ENCODE measurements at regions not wholly inside any gene's neighbourhood (a gene's known extent, or its start where the extent isn't known, plus 50 kb on each side); places are given as distances from the start of the nearest gene placed in this dataset.

DNA sequence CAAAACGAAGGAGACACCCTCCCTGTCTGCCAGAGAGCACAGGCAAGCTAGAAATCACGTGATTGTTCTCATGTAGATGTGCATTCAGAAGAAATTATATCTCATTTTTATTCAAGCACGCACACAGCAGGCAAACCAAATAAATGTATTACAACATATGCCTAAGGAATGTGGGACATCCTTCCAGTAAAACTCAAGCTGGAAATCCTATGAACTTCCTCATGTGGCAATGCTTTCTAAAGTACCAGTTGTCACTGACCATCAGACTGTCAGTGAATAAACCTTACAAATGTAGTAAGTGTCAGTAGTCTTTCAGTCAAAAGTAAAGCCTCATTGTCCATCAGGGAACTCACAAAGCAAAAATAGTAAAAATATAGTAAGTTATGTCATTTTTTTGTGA lies 350.1 kb upstream of the POM121L12 start:
- no peak overlapping the region for H3K27ac ChIP-seq (ENCODE audit: low read depth in 2 of 2, low read length in 2 of 2)
- H3K4me1 ChIP-seq (ENCODE audit: control insufficient read depth in 2 of 2, insufficient read depth in 2 of 2, low read length in 2 of 2): no peaks in the 10 kb centered on the region
- H3K27me3 ChIP-seq (ENCODE audit: control insufficient read depth in 2 of 2, insufficient read depth in 2 of 2, low read length in 2 of 2): no peaks in the 10 kb centered on the region
- H3K4me3 ChIP-seq (ENCODE audit: low read length in 2 of 2): no peak overlapping the region
- no peak overlapping the region for H3K9ac ChIP-seq (ENCODE audit: low read depth in 1 of 2, low read length in 2 of 2)
- no peaks in the 10 kb centered on the region for H3K36me3 ChIP-seq (ENCODE audit: control insufficient read depth in 2 of 2, insufficient read depth in 2 of 2, low read length in 2 of 2)
- no peaks in the 10 kb centered on the region for H3K9me3 ChIP-seq (ENCODE audit: control insufficient read depth in 2 of 2, low read length in 2 of 2)

DNA sequence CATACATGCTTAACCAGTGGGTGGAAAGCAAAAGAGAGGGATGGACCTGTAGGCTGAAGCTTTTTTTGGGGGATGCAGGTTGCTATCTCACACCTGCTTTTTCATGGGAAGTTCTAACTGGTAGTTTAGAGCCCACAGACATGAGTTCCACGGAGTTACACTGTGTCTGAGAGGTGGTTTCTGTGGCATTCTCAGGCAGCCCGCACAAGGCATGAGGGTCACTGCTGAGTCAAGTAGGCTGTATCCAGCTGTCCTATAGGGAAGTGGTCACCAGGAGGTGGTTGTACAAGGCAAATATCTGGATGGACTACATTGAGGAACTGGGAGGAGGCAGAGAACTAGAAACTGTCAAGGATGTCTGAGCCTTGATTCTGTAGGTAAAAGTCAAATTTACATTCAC lies 351.0 kb upstream of the POM121L12 start:
- Histone ChIP-seq H3K4me3 (ENCODE audit: low read length in 2 of 2) (no peak overlapping the region), H3K27me3 (ENCODE audit: control insufficient read depth in 2 of 2, insufficient read depth in 2 of 2, low read length in 2 of 2) (no peaks in the 10 kb centered on the region), H3K9ac (ENCODE audit: low read depth in 1 of 2, low read length in 2 of 2) (no peak overlapping the region), H3K36me3 (ENCODE audit: control insufficient read depth in 2 of 2, insufficient read depth in 2 of 2, low read length in 2 of 2) (no peaks in the 10 kb centered on the region), H3K9me3 (ENCODE audit: control insufficient read depth in 2 of 2, low read length in 2 of 2) (no peaks in the 10 kb centered on the region), H3K4me1 (ENCODE audit: control insufficient read depth in 2 of 2, insufficient read depth in 2 of 2, low read length in 2 of 2) (no peaks in the 10 kb centered on the region), H3K27ac (ENCODE audit: low read depth in 2 of 2, low read length in 2 of 2) (no peak overlapping the region)

DNA sequence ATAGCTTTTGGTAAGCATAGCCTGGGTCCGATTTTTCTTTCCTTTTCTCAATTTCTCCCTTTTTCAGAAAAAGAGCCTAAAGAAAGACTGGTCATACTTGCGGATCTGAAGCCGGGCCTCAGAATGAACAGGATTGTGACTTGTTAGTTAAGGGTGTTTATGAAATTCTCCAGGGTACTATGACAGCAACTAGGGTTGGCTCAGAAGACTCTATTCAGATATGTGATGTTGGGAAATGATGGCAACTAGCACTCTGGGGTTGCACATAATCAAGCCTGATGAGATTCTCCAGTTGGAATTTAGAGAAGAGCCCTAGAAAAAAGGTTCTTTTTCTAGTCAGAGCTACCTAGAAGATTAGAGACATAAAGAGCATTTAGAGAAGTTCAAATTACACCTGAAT lies 352.4 kb upstream of the POM121L12 start:
- Histone ChIP-seq H3K4me1 (ENCODE audit: control insufficient read depth in 2 of 2, insufficient read depth in 2 of 2, low read length in 2 of 2) (no peaks in the 10 kb centered on the region), H3K9ac (ENCODE audit: low read depth in 1 of 2, low read length in 2 of 2) (no peak overlapping the region), H3K27ac (ENCODE audit: low read depth in 2 of 2, low read length in 2 of 2) (no peak overlapping the region), H3K36me3 (ENCODE audit: control insufficient read depth in 2 of 2, insufficient read depth in 2 of 2, low read length in 2 of 2) (no peaks in the 10 kb centered on the region), H3K4me3 (ENCODE audit: low read length in 2 of 2) (no peak overlapping the region), H3K27me3 (ENCODE audit: control insufficient read depth in 2 of 2, insufficient read depth in 2 of 2, low read length in 2 of 2) (no peaks in the 10 kb centered on the region), H3K9me3 (ENCODE audit: control insufficient read depth in 2 of 2, low read length in 2 of 2) (peaks cover 0 to 2% of the 10 kb centered on the region in 2 donors)

DNA sequence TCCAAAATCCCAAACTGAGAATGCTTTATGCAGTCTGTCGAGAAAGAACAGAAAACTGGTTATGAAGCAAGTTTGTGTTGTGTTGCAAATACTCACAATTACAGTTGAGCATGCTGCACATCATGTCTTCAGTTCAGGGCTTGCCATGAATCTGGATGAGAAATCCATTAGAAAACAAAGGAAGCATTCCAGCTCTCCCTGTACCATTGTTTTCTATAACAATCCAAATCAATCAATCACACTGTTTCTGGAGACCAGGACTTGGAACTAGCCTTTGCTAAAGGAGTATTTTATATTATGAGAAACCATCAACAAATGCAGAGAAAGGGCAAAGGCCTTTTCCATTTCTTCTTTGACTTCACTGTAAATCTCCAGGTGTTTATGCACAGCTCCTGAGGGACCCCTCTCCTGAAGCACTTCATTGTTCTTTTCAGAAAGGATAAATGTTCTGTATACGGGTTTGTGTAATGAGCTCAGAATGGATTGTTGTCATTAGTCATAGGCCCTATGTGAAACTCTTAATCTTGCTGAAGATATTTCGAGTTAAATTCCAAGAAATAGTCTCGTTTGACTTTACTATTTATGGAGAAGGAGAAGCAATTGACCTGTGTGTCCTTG lies 364.7 kb upstream of the POM121L12 start:
- Histone ChIP-seq H3K36me3 (ENCODE audit: control insufficient read depth in 2 of 2, insufficient read depth in 2 of 2, low read length in 2 of 2) (no peaks in the 10 kb centered on the region), H3K9ac (ENCODE audit: low read depth in 1 of 2, low read length in 2 of 2) (no peak overlapping the region), H3K27ac (ENCODE audit: low read depth in 2 of 2, low read length in 2 of 2) (no peak overlapping the region), H3K4me3 (ENCODE audit: low read length in 2 of 2) (no peak overlapping the region), H3K27me3 (ENCODE audit: control insufficient read depth in 2 of 2, insufficient read depth in 2 of 2, low read length in 2 of 2) (no peaks in the 10 kb centered on the region), H3K9me3 (ENCODE audit: control insufficient read depth in 2 of 2, low read length in 2 of 2) (no peaks in the 10 kb centered on the region), H3K4me1 (ENCODE audit: control insufficient read depth in 2 of 2, insufficient read depth in 2 of 2, low read length in 2 of 2) (no peaks in the 10 kb centered on the region)

DNA sequence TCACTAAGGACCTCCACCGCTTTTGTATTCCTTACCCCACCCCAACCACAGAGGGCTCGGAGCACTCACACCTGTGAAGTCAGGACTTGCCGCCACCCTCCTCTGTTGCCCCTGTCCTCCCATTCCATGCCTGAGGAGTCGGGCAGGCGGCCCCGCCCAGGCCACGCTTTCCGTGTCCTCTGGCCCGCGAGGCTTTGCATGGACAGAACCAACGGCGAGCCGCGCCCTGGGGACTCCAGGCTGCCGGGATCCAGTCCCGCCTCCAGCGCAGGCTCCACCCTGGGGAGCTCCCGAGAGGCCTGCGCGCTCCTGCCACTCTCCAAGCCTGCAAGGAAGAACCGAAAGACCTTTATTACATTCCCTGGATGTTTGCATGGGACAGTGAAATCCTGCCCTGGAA lies 366.4 kb upstream of the POM121L12 start:
- Histone ChIP-seq H3K9ac (ENCODE audit: low read depth in 1 of 2, low read length in 2 of 2) (no peak overlapping the region), H3K27me3 (ENCODE audit: control insufficient read depth in 2 of 2, insufficient read depth in 2 of 2, low read length in 2 of 2) (no peaks in the 10 kb centered on the region), H3K27ac (ENCODE audit: low read depth in 2 of 2, low read length in 2 of 2) (no peak overlapping the region), H3K4me1 (ENCODE audit: control insufficient read depth in 2 of 2, insufficient read depth in 2 of 2, low read length in 2 of 2) (no peaks in the 10 kb centered on the region), H3K9me3 (ENCODE audit: control insufficient read depth in 2 of 2, low read length in 2 of 2) (no peaks in the 10 kb centered on the region), H3K4me3 (ENCODE audit: low read length in 2 of 2) (no peak overlapping the region), H3K36me3 (ENCODE audit: control insufficient read depth in 2 of 2, insufficient read depth in 2 of 2, low read length in 2 of 2) (no peaks in the 10 kb centered on the region)

DNA sequence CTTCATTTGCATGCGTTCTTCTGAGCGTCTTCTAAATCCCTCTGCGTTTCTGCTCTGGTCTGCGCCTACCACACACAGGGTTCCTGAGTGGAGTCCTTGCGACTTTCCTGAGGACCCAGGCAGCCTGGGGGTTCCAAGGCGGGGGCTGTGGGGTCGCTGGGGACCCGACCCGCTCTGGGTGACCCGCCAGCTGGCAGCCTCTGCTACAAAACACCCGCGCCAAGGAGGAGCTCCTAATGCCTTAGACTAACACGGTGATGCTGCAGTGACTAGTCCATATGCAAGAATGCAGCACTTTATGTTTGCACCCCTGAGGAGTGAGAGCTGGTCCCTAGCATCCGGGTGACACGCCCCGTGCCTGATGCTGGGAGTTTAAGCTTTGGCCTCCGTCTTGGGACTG lies 367.0 kb upstream of the POM121L12 start:
- no peak overlapping the region for H3K4me3 ChIP-seq (ENCODE audit: low read length in 2 of 2)
- H3K27me3 ChIP-seq (ENCODE audit: control insufficient read depth in 2 of 2, insufficient read depth in 2 of 2, low read length in 2 of 2): no peaks in the 10 kb centered on the region
- no peak overlapping the region for H3K9ac ChIP-seq (ENCODE audit: low read depth in 1 of 2, low read length in 2 of 2)
- no peaks in the 10 kb centered on the region for H3K9me3 ChIP-seq (ENCODE audit: control insufficient read depth in 2 of 2, low read length in 2 of 2)
- no peaks in the 10 kb centered on the region for H3K4me1 ChIP-seq (ENCODE audit: control insufficient read depth in 2 of 2, insufficient read depth in 2 of 2, low read length in 2 of 2)
- H3K27ac ChIP-seq (ENCODE audit: low read depth in 2 of 2, low read length in 2 of 2): no peak overlapping the region
- H3K36me3 ChIP-seq (ENCODE audit: control insufficient read depth in 2 of 2, insufficient read depth in 2 of 2, low read length in 2 of 2): no peaks in the 10 kb centered on the region

DNA sequence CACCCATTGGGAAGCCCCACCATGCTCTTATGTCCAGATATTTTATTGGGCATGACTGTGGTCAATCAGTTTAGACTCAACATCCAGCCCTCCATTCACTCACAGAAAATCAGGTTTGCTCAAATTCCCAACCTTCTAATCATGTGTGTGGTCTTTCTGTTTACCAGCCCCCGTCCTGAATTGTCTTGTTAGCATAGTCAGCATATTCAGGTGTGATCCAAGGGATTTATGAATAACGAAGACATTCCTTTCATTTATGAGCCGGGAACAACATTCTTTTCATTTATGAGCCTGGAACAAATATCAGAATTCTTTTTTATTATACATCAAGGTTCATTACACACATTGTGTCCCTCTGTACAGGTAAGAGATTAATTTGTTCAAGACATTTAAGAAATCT lies 376.3 kb upstream of the POM121L12 start:
- H3K27ac ChIP-seq (ENCODE audit: low read depth in 2 of 2, low read length in 2 of 2): no peak overlapping the region
- H3K9me3 ChIP-seq (ENCODE audit: control insufficient read depth in 2 of 2, low read length in 2 of 2): no peaks in the 10 kb centered on the region
- H3K36me3 ChIP-seq (ENCODE audit: control insufficient read depth in 2 of 2, insufficient read depth in 2 of 2, low read length in 2 of 2): no peaks in the 10 kb centered on the region
- no peaks in the 10 kb centered on the region for H3K27me3 ChIP-seq (ENCODE audit: control insufficient read depth in 2 of 2, insufficient read depth in 2 of 2, low read length in 2 of 2)
- H3K4me1 ChIP-seq (ENCODE audit: control insufficient read depth in 2 of 2, insufficient read depth in 2 of 2, low read length in 2 of 2): no peaks in the 10 kb centered on the region
- H3K4me3 ChIP-seq (ENCODE audit: low read length in 2 of 2): no peak overlapping the region
- H3K9ac ChIP-seq (ENCODE audit: low read depth in 1 of 2, low read length in 2 of 2): no peak overlapping the region

DNA sequence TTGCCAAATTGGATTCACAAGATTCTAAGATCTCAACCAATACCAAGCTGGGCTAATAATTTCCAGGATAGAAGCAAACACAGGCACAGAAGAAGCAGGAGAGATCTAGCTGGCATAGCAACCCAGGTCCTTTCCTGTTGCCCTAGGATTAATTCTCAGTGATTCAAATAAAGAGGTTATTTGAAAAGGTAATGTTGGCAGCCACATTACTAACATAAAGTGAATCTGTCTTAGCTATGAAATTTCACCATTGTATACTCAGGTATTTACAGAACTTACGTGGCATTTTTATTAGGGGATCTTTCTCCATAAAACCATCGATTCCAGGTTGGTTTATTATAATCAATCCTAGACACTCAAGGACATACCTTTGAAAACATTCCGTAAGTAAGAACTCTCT lies 379.3 kb upstream of the POM121L12 start:
- Histone ChIP-seq H3K27ac (ENCODE audit: low read depth in 2 of 2, low read length in 2 of 2) (no peak overlapping the region), H3K36me3 (ENCODE audit: control insufficient read depth in 2 of 2, insufficient read depth in 2 of 2, low read length in 2 of 2) (no peaks in the 10 kb centered on the region), H3K4me3 (ENCODE audit: low read length in 2 of 2) (no peak overlapping the region), H3K27me3 (ENCODE audit: control insufficient read depth in 2 of 2, insufficient read depth in 2 of 2, low read length in 2 of 2) (no peaks in the 10 kb centered on the region), H3K9ac (ENCODE audit: low read depth in 1 of 2, low read length in 2 of 2) (no peak overlapping the region), H3K4me1 (ENCODE audit: control insufficient read depth in 2 of 2, insufficient read depth in 2 of 2, low read length in 2 of 2) (no peaks in the 10 kb centered on the region), H3K9me3 (ENCODE audit: control insufficient read depth in 2 of 2, low read length in 2 of 2) (no peaks in the 10 kb centered on the region)

DNA sequence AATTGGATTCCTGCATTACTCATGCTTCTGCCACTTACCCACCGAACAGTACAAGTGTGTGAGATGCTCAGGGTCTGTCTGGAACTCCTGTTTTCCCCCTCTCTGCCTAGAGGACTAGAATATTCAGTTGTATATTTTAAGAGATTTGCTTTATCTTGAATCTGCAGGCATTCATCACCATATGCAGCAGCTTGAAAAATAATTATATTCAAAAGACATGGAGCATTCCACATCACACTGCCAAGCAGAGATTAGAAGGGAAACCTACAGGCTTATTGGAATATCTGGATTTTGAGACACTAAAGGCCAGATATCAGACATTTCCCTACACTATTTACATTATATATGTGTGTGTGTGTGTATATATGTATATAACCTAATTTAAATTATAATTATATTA lies 382.8 kb upstream of the POM121L12 start:
- H3K4me1 ChIP-seq (ENCODE audit: control insufficient read depth in 2 of 2, insufficient read depth in 2 of 2, low read length in 2 of 2): no peaks in the 10 kb centered on the region
- H3K9ac ChIP-seq (ENCODE audit: low read depth in 1 of 2, low read length in 2 of 2): no peak overlapping the region
- no peaks in the 10 kb centered on the region for H3K36me3 ChIP-seq (ENCODE audit: control insufficient read depth in 2 of 2, insufficient read depth in 2 of 2, low read length in 2 of 2)
- no peak overlapping the region for H3K4me3 ChIP-seq (ENCODE audit: low read length in 2 of 2)
- H3K9me3 ChIP-seq (ENCODE audit: control insufficient read depth in 2 of 2, low read length in 2 of 2): no peaks in the 10 kb centered on the region
- no peak overlapping the region for H3K27ac ChIP-seq (ENCODE audit: low read depth in 2 of 2, low read length in 2 of 2)
- no peaks in the 10 kb centered on the region for H3K27me3 ChIP-seq (ENCODE audit: control insufficient read depth in 2 of 2, insufficient read depth in 2 of 2, low read length in 2 of 2)

DNA sequence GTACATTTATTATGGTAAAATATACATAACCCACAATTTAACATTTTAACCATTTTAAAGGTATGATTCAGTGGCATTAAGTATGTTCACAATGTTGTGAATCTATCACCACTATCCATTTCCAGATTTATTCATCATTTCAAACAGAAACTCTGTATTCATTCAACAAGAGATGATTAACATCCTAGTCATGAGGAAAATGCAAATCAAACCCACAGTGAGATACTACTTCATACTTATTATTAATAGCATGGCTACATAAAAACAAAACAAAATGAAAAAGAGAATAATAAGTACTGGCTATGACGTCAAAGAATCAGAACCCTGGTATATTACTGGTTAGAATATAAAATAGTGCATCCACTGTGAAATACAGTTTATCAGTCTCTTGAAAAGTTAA lies 386.6 kb upstream of the POM121L12 start:
- peaks cover 0 to 2% of the 10 kb centered on the region in 2 donors for H3K9me3 ChIP-seq (ENCODE audit: control insufficient read depth in 2 of 2, low read length in 2 of 2)
- no peak overlapping the region for H3K4me3 ChIP-seq (ENCODE audit: low read length in 2 of 2)
- H3K9ac ChIP-seq (ENCODE audit: low read depth in 1 of 2, low read length in 2 of 2): no peak overlapping the region
- no peaks in the 10 kb centered on the region for H3K36me3 ChIP-seq (ENCODE audit: control insufficient read depth in 2 of 2, insufficient read depth in 2 of 2, low read length in 2 of 2)
- H3K27ac ChIP-seq (ENCODE audit: low read depth in 2 of 2, low read length in 2 of 2): no peak overlapping the region
- H3K27me3 ChIP-seq (ENCODE audit: control insufficient read depth in 2 of 2, insufficient read depth in 2 of 2, low read length in 2 of 2): no peaks in the 10 kb centered on the region
- no peaks in the 10 kb centered on the region for H3K4me1 ChIP-seq (ENCODE audit: control insufficient read depth in 2 of 2, insufficient read depth in 2 of 2, low read length in 2 of 2)

DNA sequence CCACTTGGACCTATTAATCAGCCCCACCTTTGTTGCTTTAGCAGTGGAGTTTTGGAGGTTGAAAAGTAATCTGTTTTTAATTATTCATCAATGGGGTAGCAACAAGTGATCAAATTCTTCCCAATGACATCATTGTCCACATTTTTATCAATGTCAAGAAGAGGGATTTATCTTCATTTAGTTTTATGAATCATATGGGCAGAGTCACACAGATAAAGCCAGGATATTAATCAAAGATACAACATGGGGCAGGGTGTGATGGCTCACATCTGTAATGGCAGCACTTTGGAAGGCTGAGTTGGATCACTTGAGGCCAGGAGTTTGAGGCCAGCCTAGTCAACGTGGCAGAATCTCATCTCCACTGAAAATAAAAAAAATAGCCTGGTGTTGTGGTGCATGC lies 388.4 kb upstream of the POM121L12 start:
- Histone ChIP-seq H3K27ac (ENCODE audit: low read depth in 2 of 2, low read length in 2 of 2) (no peak overlapping the region), H3K36me3 (ENCODE audit: control insufficient read depth in 2 of 2, insufficient read depth in 2 of 2, low read length in 2 of 2) (no peaks in the 10 kb centered on the region), H3K4me1 (ENCODE audit: control insufficient read depth in 2 of 2, insufficient read depth in 2 of 2, low read length in 2 of 2) (no peaks in the 10 kb centered on the region), H3K4me3 (ENCODE audit: low read length in 2 of 2) (no peak overlapping the region), H3K9me3 (ENCODE audit: control insufficient read depth in 2 of 2, low read length in 2 of 2) (peaks cover 0 to 2% of the 10 kb centered on the region in 2 donors), H3K9ac (ENCODE audit: low read depth in 1 of 2, low read length in 2 of 2) (no peak overlapping the region), H3K27me3 (ENCODE audit: control insufficient read depth in 2 of 2, insufficient read depth in 2 of 2, low read length in 2 of 2) (no peaks in the 10 kb centered on the region)
